Prostate gland (tissue), 2 donors: ENCODE measurements at regions not wholly inside any gene's neighbourhood (a gene's known extent, or its start where the extent isn't known, plus 50 kb on each side); places are given as distances from the start of the nearest gene placed in this dataset.

Experiments used
- DNase-seq: peaks from one replicate; pipeline ENCODE4 v3.0.0-alpha.2; 2019; ENCODE audit warnings: low spot score
- H3K27ac ChIP-seq, 2 donors: fragments of 200-600 bp; sonication (generic); 2 replicates each; pipeline ENCODE4 v1.5.1; 2017 to 2019
- H3K27me3 ChIP-seq: fragments of 200-600 bp; sonication (generic); replicated peaks from 2 replicates; pipeline ENCODE4 v1.5.1; 2019; ENCODE audit not compliant: insufficient read depth
- H3K36me3 ChIP-seq, 2 donors: fragments of 200-600 bp; sonication (generic); 1 replicate in 1 of 2; 2 replicates in 1 of 2; pipeline versions ENCODE4 v1.5.1 to v1.8.1; 2017 to 2019
- H3K4me1 ChIP-seq: fragments of 200-600 bp; sonication (generic); replicated peaks from 2 replicates; pipeline ENCODE4 v1.5.1; 2019
- H3K4me3 ChIP-seq, 2 donors: fragments of 200-600 bp; sonication (generic); 2 replicates each; pipeline ENCODE4 v1.5.1; 2017 to 2019
- H3K9me3 ChIP-seq: fragments of 200-600 bp; sonication (generic); 2 replicates; pipeline ENCODE4 v1.5.1; 2017
- CTCF ChIP-seq, 4 experiments: fragments of 200-600 bp in 2 of 4; fragments of 450-650 bp in 2 of 4; sonication (generic) in 2 of 4; IDR thresholded peaks; 1 replicate in 3 of 4; 2 replicates in 1 of 4; pipeline ENCODE4 v1.5.1; 2016 to 2019; ENCODE audit warnings: antibody characterized with exemption in 4 of 4, mild to moderate bottlenecking in 2 of 4, moderate library complexity in 2 of 4
- POLR2A ChIP-seq: fragments of 450-650 bp; IDR thresholded peaks from one replicate; pipeline ENCODE4 v1.6.1; 2016; ENCODE audit warnings: antibody characterized with exemption, mild to moderate bottlenecking
- POLR2AphosphoS5 ChIP-seq: sonication (generic); formaldehyde crosslinking; IDR thresholded peaks from one replicate; pipeline ENCODE4 v1.6.1; 2017; ENCODE audit warnings: antibody characterized with exemption
- WGBS: methylation state at CpG from one replicate; pipeline ENCODE4 v1.1.5; 2018; 5-methylcytosine and 5-hydroxymethylcytosine counted together
- intact Hi-C: fragments of 100-400 bp; cut with DNase I; formaldehyde crosslinking; loops from one replicate; pipeline ENCODE4 v1.14.2; 2022

- H3K27ac ChIP-seq: no peak overlapping the region
- intact Hi-C loops: no loop called here
- H3K9me3 ChIP-seq: no peaks in the 10 kb centered on the region
- H3K27me3 ChIP-seq: no peaks in the 10 kb centered on the region
- no peak for DNase-seq
- H3K4me1 ChIP-seq: no peaks in the 10 kb centered on the region
- no peak for TF ChIP-seq POLR2A
- no peak for TF ChIP-seq POLR2AphosphoS5
- no peak for TF ChIP-seq CTCF (IDR thresholded peaks at IDR 0.05)
- no peak overlapping the region for H3K4me3 ChIP-seq
- WGBS: 79% methylated on average over 2 of the region's 2 CpGs
- no peaks in the 10 kb centered on the region for H3K36me3 ChIP-seq
Observed at GRCh38 chr3:181610973-181611265, 100.8 kb upstream of the SOX2 start.

GRCh38 chr3:181610083-181610972 is 101.4 kb upstream of the SOX2 start:
- no peaks in the 10 kb centered on the region for H3K4me1 ChIP-seq
- H3K27me3 ChIP-seq: no peaks in the 10 kb centered on the region
- intact Hi-C loops: no loop called here
- no peak overlapping the region for H3K27ac ChIP-seq
- no peaks in the 10 kb centered on the region for H3K9me3 ChIP-seq
- WGBS: 44% methylated on average over 4 of the region's 4 CpGs
- no peak overlapping the region for H3K4me3 ChIP-seq
- TF ChIP-seq POLR2A (no peak), POLR2AphosphoS5 (no peak), CTCF (IDR thresholded peaks at IDR 0.05) (no peak)
- no peak for DNase-seq
- no peaks in the 10 kb centered on the region for H3K36me3 ChIP-seq

- no peaks in the 10 kb centered on the region for H3K4me1 ChIP-seq
- H3K27me3 ChIP-seq: no peaks in the 10 kb centered on the region
Observed at GRCh38 chr3:181609030-181609767, 102.5 kb upstream of the SOX2 start.

GRCh38 chr3:181604267-181604666 is 107.5 kb upstream of the SOX2 start:
- 94% methylated on average over 3 of the region's 3 CpGs for WGBS
- Histone ChIP-seq H3K4me3 (no peak overlapping the region), H3K9me3 (no peaks in the 10 kb centered on the region), H3K27ac (no peak overlapping the region), H3K27me3 (no peaks in the 10 kb centered on the region), H3K36me3 (no peaks in the 10 kb centered on the region), H3K4me1 (no peaks in the 10 kb centered on the region)
- no peak for DNase-seq
- no peak for TF ChIP-seq POLR2AphosphoS5
- no peak for TF ChIP-seq CTCF (IDR thresholded peaks at IDR 0.05)
- no peak for TF ChIP-seq POLR2A
- intact Hi-C loops: no loop called here

More at GRCh38 chr3:181609030-181609767, 102.5 kb upstream of the SOX2 start:
- intact Hi-C loops: no loop called here
- DNase-seq: no peak
- TF ChIP-seq POLR2A (no peak), CTCF (IDR thresholded peaks at IDR 0.05) (no peak), POLR2AphosphoS5 (no peak)
- no peak overlapping the region for H3K4me3 ChIP-seq
- 90% methylated on average over 1 of the region's 1 CpG for WGBS
- H3K36me3 ChIP-seq: no peaks in the 10 kb centered on the region
- H3K27ac ChIP-seq: no peak overlapping the region
- no peaks in the 10 kb centered on the region for H3K9me3 ChIP-seq
